ENCODE measurements at regions not wholly inside any gene's neighbourhood (a gene's known extent, or its start where the extent isn't known, plus 50 kb on each side); places are given as distances from the start of the nearest gene placed in this dataset.

DNA sequence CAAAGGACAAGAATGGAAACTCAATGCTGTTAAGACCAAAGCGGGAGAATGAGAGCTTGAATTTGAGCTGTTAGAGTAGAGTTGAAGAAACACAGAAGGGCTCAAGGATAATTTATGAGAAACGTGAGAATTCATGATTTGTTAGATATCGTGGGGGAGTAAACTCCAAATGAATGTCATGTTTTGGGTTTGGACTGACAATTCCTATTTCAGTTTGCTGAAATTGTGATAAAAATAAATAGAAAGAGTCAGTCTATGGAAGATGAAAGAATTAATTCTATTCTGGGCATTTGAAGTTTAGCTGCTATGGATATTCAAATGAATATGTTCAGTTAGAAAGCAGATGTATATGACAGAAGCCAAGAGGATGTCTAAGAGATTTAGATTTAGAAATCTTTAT, 723.4 kb upstream of the PIK3C3 start:
- TF ChIP-seq CTCF (IDR thresholded peaks at IDR 0.05; ENCODE audit: low read length), result no peak
- TF ChIP-seq EZH2 (IDR thresholded peaks at IDR 0.05; ENCODE audit: borderline replicate concordance, low read length), result no peak
